ENCODE measurements at regions not wholly inside any gene's neighbourhood (a gene's known extent, or its start where the extent isn't known, plus 50 kb on each side); places are given as distances from the start of the nearest gene placed in this dataset.

GRCh38 chr15:62452026-62452425 is 286.9 kb upstream of the C2CD4B start:
- no peak for DNase-seq
- in situ Hi-C loops (cut with MboI; ENCODE audit: low pct_unique_long_range_greater_than_20kb, low sequenced_read_pairs): no loop called here

DNA sequence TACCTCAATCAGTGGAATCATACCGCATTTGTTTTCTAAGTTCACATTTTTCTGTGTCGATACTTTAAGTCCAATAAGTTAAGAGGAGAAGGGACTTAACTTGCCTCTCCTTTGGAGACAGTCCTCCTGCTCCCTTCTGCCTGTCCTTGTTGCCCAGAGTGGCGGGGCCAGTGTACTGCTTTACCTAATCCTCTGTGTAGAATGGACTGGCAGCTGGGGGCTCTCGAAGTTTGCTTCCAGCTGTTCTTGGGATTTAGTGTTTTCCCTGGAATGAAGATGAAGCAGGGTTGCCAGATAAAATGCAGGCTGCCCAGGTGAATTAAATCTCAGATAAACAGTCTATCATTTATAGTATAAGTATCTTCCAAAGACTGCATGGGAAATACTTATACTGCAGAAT is 287.6 kb upstream of the C2CD4B start:
- DNase-seq: no peak
- in situ Hi-C loops (cut with MboI; ENCODE audit: low pct_unique_long_range_greater_than_20kb, low sequenced_read_pairs): no loop called here

DNA sequence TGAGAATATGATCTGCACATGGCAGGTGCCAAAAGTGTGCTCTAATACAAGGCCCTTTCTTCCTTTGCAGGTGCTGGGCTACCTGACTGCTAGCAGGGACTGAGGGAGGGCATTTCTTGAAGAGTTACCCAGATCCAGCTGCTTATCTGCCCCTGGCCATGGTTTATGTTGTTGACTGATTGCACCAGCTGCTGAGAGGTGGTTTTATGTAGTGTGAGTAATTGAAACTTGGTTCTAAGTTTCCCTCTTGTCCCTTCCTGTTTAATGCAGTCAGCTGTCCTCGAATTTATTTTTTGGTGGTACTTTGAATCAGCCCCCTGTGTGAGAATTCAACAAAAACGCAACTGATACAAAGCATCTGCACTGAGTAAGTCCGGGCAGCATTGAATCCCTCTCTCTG is 288.3 kb upstream of the C2CD4B start:
- in situ Hi-C loops (cut with MboI; ENCODE audit: low pct_unique_long_range_greater_than_20kb, low sequenced_read_pairs): no loop called here
- no peak for DNase-seq

DNA sequence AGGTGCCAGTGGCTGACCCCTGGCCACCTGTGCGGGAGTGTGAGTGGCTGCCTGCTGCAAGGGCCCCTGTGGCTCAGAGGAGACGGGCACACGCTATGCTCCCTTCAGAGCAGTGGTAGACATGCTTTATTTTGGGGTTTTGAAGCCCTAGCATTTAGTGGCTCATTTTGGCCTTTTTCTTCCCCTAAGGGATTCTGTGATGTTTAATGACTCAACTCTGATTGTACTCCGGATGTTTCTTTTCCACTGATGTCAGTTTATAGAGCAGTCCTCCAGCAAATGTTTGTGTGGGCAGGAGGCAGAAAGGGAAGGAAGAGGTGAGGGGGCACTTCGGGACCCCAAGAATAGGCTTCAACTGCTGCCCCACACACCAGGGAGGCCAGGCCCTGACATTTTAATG is 288.9 kb upstream of the C2CD4B start:
- DNase-seq: no peak
- in situ Hi-C loops (cut with MboI; ENCODE audit: low pct_unique_long_range_greater_than_20kb, low sequenced_read_pairs): no loop called here

DNA sequence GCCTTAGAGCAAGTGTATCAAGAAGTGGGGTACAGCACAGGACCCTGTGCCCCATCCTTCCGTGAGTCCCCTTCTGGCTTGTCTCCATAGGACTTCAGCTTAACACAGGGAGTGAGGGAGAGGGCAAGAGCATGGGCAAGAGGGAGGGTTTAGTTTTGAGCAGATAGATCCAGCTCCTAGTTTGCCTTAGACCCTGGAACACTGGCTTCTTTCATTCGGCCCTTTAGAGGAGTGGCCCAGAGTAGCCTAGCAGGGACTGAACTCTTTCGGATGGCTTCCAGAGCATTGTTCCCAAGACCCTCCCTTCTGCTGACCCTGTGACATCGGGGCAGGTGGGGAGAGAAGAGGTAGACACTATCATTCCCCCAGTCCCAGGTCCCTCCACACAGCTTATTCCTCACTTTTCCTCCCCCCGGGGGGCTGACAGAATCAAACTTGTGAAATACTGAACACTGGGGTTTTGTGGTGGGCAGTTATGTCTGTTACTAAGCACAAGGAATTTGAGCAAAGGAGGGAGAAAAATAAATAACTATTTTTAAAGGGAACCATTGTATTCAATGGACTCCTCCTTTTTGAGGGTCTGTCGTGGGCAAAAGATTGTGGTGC is 289.6 kb upstream of the C2CD4B start:
- in situ Hi-C loops (cut with MboI; ENCODE audit: low pct_unique_long_range_greater_than_20kb, low sequenced_read_pairs): no loop called here

DNA sequence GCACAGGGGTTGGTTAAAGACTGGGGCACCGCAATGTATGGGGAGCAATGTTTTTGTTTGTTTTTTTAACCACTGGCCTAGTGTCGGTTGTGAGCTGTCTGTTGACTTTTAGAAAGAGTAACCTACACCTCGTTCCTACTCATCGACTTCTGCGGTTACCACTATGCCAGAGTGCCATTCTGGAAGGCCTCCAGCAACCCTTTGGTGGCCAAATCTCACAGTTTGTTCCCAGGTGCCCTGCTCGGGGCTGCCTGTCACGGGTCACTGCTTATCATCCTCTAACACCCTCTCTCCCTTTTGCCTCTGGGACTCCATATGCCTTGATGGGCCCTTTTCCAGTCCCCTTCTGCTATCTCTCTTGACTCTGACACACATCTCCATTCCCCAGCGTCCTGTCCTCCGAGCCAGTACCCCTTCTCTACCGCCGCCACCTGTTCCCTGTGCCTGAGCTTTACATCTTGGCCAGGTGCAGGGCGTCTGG is 290.4 kb upstream of the C2CD4B start:
- DNase-seq: no peak
- in situ Hi-C loops (cut with MboI; ENCODE audit: low pct_unique_long_range_greater_than_20kb, low sequenced_read_pairs): no loop called here

More for the DNA sequence above, 289.6 kb upstream of the C2CD4B start:
- no peak for DNase-seq

- no peak for DNase-seq
These were observed 291.2 kb upstream of the C2CD4B start for GRCh38 chr15:62456011-62456920.

DNA sequence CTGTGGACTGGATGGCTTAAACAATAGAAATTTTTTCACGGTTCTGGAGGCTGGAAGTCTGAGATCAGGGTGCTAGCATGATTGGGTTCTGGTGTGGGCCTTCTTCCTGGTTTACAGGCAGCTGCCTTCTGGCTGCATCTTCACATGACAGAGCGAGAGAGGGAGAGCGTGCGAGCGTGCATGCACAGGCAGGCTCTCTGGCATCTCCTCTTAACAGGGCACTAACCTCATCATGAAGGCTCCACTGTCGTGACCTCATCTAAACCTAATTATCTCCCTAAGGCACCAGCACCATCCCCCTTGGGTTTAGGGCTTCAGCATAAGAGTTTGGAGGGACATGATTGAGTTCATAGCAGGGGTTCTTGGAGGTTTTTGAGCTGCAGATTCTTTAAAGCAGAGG is 292.0 kb upstream of the C2CD4B start:
- in situ Hi-C loops (cut with MboI; ENCODE audit: low pct_unique_long_range_greater_than_20kb, low sequenced_read_pairs): no loop called here
- DNase-seq: no peak

More at GRCh38 chr15:62456011-62456920, 291.2 kb upstream of the C2CD4B start:
- in situ Hi-C loops (cut with MboI; ENCODE audit: low pct_unique_long_range_greater_than_20kb, low sequenced_read_pairs): no loop called here

DNA sequence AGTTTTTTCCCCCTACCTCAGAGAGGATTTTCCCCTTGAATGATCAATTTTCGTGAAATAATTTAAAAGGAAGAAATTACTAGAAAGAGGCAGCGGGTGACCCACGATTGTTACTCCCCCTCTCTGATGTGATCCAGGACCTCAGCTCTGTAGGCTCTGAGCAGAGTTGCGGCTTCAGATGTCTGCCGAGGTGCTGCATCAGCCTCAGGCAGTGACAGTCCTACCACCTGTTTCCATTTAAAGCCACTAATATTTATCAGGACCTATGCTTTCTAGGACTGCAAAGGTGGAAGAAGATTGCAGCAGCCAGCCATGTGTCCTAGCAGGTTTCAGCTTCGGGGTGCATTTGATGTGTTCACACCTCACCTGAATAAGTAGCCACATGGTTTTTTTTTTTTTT is 294.8 kb upstream of the C2CD4B start:
- in situ Hi-C loops (cut with MboI; ENCODE audit: low pct_unique_long_range_greater_than_20kb, low sequenced_read_pairs): no loop called here
- DNase-seq: no peak

GRCh38 chr15:62462268-62462667 is 297.2 kb upstream of the C2CD4B start:
- in situ Hi-C loops (cut with MboI; ENCODE audit: low pct_unique_long_range_greater_than_20kb, low sequenced_read_pairs): no loop called here
- DNase-seq: no peak

DNA sequence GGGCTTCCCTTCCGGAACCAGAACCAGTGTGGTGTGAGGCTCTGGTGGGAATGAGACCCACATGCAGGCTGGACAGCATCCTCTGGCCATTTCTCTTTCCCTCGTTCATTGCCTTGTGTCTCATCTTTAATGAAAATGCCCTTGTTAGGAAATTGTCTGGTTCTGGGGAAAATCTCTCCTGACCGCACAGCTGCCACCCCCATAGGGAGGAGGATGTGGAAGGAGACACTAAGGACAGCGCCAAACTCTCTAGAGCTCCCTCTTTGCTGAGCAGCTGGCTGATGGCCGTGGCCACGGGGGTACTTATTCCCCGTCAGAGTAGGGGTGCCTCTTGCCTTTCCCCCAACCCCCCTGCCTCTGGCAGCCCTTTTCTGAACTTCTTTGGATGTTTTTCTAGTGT is 297.6 kb upstream of the C2CD4B start:
- in situ Hi-C loops (cut with MboI; ENCODE audit: low pct_unique_long_range_greater_than_20kb, low sequenced_read_pairs): no loop called here

GRCh38 chr15:62464705-62465104 is 299.6 kb upstream of the C2CD4B start:
- in situ Hi-C loops (cut with MboI; ENCODE audit: low pct_unique_long_range_greater_than_20kb, low sequenced_read_pairs): no loop called here
- DNase-seq: no peak

More for the DNA sequence above, 297.6 kb upstream of the C2CD4B start:
- DNase-seq: no peak

DNA sequence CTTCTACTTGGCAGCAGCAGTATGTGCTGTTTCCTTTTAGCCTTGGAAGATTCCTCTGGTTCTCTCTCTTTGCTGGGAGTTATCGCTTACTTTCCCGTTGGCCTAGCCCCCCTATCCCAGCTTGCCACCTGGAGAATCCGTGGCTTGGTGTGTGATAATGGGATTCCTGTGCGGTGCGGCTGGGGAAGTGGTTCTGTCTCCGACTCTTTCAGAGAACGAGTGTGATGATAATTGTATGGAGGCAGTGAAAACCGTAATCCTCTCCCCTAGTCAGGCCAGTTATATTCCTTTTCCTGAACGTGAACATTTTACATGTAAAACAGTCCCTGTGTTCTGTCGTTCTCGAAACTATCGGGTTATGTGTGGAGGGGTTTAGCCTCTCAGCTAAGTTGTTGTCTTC is 300.1 kb upstream of the C2CD4B start:
- in situ Hi-C loops (cut with MboI; ENCODE audit: low pct_unique_long_range_greater_than_20kb, low sequenced_read_pairs): no loop called here
- no peak for DNase-seq

DNA sequence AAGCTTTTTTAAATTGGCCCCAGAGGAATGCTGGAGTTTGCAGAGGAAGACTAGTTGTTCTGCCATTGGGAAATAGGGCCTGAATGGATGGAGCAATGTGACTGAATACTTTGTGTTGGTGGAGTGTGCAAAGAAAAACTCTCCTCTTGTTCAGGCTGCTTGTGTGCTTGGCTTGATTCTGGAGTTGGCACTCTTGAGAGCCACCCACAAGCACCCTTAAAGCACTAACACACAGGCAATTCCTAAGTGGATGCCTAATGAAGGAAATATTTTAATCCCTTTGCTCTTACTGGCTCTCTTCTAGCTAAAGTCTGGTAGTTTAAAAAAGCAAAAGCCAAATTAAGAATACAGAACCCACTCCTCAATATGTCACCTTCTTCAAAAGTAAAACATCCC is 304.4 kb upstream of the C2CD4B start:
- in situ Hi-C loops (cut with MboI; ENCODE audit: low pct_unique_long_range_greater_than_20kb, low sequenced_read_pairs): no loop called here
- DNase-seq: no peak

DNA sequence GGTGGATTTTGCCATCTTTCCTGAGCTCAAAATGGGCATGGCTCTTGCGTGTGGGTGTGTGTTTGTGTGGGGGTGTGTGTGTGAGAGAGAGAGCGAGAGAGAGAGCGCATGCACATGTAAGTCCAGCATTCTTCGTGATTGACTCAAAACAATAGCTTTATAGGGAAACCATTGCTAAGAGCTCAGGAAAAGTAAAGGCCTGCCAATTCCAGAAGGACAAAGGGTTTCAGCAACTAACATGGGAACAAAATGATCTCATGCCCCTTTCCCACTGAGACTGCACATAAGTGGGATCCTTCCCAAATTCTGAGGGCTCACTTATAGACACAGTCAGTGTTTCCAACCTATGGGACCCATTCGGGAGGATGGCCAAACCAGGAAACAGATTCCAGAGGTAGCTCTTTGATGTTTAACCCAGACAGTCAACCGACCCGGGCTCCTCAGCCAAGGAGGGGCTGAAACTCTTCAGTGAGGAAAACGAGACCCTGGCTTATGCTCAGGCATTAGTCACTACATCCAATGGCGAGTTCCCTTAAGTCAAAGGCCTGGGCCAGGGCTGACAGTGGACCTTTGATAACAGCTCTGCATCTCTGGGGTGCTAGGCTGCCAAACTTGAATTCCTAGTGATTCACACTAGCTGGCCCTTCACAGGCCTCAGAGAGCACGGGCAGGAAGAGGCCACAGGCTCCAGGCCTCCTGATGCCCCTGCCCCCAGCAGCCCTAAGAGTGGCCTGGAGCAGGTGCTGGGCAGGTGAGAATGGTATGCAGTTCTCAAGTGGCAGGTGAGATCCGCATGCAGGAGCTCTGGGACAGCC is 305.0 kb upstream of the C2CD4B start:
- no peak for DNase-seq
- in situ Hi-C loops (cut with MboI; ENCODE audit: low pct_unique_long_range_greater_than_20kb, low sequenced_read_pairs): no loop called here

- in situ Hi-C loops (cut with MboI; ENCODE audit: low pct_unique_long_range_greater_than_20kb, low sequenced_read_pairs): no loop called here
- DNase-seq: no peak
These were observed 307.7 kb upstream of the C2CD4B start for GRCh38 chr15:62472616-62473299.

DNA sequence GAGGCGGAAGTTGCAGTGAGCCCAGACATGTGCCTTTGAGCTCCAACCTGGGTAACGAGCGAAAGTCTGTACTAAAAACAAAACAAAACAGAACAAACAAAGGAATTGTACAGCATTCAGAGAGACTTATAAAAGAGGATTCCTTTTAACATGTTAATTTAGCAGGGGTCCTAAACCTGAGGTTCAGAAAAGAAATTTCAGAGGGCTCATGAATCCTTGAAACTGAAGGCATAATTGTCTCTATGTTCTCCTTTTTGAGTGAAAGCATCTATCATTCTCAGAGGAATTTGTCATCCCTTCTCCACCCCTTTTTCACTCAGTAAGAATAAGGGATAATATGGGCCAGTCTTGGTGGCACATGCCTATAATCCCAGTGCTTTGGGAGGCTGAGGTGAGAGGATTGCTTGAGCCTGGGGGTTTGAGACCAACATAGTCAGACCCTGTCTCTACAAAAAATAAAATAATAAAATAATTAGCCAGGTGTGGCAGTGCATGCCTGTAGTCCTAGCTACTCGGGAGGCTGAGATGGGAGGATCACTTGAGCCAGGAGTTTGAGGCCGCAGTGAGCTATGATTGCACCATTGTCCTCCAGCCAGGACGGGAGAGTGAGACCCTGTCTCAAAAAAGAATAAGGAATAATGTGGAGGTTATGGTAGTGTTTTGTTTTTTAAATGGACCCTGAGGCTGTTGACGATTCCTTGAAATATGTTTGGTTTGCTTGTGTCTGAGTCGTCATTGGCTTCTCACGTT is 309.1 kb upstream of the C2CD4B start:
- DNase-seq: no peak
- in situ Hi-C loops (cut with MboI; ENCODE audit: low pct_unique_long_range_greater_than_20kb, low sequenced_read_pairs): no loop called here

GRCh38 chr15:62474771-62475124 is 309.7 kb upstream of the C2CD4B start:
- in situ Hi-C loops (cut with MboI; ENCODE audit: low pct_unique_long_range_greater_than_20kb, low sequenced_read_pairs): no loop called here

GRCh38 chr15:62475591-62475990 is 310.5 kb upstream of the C2CD4B start:
- DNase-seq: no peak
- in situ Hi-C loops (cut with MboI; ENCODE audit: low pct_unique_long_range_greater_than_20kb, low sequenced_read_pairs): no loop called here

More at GRCh38 chr15:62474771-62475124, 309.7 kb upstream of the C2CD4B start:
- no peak for DNase-seq

All from KBM-7 (cell line).